ENCODE measurements at regions not wholly inside any gene's neighbourhood (a gene's known extent, or its start where the extent isn't known, plus 50 kb on each side); places are given as distances from the start of the nearest gene placed in this dataset.

DNA sequence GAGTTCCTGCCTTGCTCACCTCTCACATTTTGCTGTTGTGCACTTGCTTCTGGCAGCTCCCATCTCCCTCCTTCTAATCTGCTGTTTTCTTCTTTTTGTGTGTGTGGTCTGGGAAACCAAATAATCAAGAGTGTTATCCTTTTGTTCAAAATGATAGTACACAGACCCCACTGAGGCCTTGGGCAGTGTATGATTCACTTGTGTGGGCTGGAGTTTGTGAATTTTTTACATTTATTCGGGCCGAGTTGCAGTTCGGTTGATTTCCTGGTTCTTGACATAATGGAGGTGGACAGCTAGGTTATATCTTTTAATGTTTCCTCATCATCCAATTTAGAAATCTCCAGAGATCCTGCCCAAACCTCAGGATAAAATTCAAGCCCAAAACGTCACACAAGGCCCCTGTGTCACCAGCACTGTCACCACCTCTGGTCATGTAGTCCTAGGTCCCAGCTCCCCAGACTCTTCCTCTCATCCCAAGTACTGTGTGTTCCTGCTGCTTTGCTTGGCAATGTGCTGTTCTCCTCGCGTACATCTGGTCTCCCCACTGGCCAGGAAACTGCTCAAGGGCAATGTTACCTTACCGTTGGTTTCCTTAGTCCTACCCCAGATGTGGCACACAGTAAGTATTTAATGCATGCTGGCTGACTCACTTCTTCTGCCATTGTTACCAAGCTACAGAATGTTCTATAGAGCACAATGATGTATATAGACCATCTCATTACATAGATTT is 55.7 kb upstream of the PHACTR2 start:
- no peak for DNase-seq (ENCODE audit: low read depth, low spot score)
- in situ Hi-C loops (cut with HindIII; ENCODE audit: low pct_unique_long_range_greater_than_20kb, low sequenced_read_pairs), result no loop called here

DNA sequence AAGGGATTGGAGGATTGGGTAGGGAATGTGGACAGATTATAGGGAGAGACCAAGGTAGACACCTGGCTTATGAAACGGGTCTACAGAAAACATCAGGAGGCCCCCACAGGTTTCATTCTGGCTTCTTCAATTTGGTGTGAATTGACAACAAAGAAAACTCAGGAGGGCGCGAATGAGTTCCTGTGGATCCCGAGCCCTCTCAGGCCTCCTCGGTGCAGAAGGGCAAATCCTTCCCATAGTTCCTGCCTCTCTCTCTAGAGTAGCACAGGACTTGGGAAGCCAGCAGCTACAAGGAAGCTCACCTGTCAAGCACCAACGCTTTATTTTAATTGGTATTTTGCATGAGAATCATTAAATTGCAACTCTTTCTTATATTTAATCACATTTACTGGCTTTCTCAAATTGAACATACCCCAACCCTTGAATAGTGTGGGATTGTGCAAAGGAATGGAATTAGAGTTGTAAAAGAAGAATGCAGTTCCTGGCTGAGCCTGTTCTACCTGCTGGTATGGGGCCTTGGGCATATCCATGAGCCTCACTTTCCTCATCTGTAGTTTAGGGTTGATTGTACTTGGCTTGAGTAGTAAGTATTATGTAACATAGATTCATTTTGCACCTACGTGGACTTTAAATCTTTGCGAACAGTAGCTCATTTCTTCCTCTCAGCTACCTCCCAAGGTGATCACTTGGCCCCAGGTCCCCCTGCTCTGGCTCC is 56.4 kb upstream of the PHACTR2 start:
- no peak for DNase-seq (ENCODE audit: low read depth, low spot score)
- in situ Hi-C loops (cut with HindIII; ENCODE audit: low pct_unique_long_range_greater_than_20kb, low sequenced_read_pairs), result no loop called here

DNA sequence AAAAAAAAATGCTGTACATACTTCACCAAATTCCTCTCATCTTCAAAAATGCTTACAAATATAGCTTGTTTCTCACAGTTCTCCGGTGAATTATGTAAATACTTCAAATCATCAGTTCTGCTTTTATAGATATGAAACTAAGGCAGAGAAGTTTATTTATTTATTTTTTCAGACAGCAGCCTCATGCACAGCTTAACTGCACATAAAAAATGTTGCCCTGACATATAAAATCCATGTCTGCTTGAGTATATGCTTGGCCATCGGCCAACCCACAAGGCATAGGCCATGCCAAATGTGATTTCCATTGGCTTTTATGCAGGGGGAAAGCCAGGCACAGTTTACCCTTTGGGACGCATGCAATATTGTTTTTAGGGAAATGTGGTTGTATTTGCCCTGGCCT is 57.3 kb upstream of the PHACTR2 start:
- in situ Hi-C loops (cut with HindIII; ENCODE audit: low pct_unique_long_range_greater_than_20kb, low sequenced_read_pairs), result no loop called here
- DNase-seq (ENCODE audit: low read depth, low spot score), result no peak

DNA sequence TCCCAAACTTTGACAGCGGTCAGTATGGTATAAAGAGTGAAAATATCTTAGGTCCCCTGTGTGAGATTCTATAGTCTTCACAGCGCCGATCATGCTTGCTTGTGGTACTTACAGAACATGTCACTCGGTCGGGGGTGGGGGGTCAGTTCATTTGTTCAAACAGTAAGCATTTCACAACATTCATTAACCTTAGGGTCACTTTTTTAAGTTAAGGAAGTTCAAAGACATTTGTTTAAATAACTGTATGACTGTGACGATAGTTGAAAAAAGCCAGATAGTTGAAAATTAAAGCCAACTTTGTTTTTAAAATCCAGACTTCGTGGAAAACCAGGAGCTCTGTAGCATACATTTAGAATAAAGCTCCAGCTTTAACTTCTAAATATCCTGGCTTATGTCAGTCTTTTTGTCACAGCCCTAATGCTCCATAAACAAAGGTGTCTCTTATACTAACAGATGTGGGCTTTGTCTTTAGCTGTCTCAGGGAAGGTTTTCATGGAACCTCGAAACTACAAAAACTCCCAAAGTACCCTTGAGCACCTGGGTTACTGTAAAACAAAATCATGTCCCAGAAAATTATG is 57.9 kb upstream of the PHACTR2 start:
- in situ Hi-C loops (cut with HindIII; ENCODE audit: low pct_unique_long_range_greater_than_20kb, low sequenced_read_pairs), result no loop called here
- no peak for DNase-seq (ENCODE audit: low read depth, low spot score)

DNA sequence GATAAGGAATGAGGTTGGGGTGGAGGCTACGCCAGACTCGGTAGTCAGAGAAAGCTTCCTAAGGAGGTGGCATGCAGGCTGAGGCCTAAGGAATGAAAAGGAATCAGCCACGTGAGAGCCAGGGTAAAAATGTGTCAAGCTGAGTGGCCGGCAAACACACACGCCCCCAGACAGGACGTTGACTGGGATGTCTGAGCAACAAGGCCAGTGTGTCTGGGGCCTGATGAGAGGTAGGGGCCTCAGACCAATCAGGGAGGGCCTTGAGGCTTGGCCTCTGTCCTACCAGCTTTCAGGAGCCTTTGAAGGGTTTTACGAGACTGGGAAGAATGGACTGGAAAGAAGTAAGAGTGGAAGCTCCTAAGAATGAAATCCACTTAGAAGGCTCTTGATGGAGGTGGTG is 61.0 kb upstream of the PHACTR2 start:
- no peak for DNase-seq (ENCODE audit: low read depth, low spot score)
- in situ Hi-C loops (cut with HindIII; ENCODE audit: low pct_unique_long_range_greater_than_20kb, low sequenced_read_pairs), result no loop called here

DNA sequence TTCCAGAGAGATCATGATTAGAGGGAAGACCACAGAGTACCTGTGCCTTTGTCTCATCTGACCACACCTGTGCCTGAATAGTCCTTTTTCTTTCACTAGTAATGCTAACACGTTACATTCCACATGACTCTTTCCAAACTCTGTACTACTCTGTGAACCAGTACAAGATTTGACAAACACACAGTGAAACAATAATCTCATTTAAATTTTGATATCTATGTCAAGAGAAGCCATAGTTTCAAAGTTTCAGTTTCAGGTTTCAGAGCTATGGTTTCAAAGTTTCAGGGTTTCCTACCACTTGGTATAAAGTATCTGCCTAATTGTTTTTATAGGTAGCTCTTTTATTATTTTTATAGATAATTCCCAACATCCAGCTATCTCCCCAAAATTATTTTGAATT is 62.0 kb upstream of the PHACTR2 start:
- DNase-seq (ENCODE audit: low read depth, low spot score), result no peak
- in situ Hi-C loops (cut with HindIII; ENCODE audit: low pct_unique_long_range_greater_than_20kb, low sequenced_read_pairs), result no loop called here

DNA sequence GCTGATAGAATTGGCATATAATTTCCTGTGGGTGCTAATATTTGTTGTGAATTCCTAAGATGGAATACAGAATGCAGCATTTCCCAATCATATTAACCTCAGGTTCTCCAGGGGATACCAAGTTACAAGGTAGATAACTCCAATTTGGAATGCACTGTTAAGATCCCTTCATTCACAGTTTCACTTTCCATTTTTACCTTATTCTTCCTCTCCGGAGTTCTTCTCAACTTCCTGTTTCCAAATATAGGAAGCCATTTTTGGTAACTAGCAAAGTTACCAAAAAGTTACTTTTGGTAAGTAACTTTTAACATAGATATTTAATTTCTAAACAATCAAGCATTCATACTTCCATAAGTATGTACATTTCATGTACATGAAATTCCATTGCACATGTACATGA is 63.5 kb upstream of the PHACTR2 start:
- DNase-seq (ENCODE audit: low read depth, low spot score), result no peak
- in situ Hi-C loops (cut with HindIII; ENCODE audit: low pct_unique_long_range_greater_than_20kb, low sequenced_read_pairs), result no loop called here

DNA sequence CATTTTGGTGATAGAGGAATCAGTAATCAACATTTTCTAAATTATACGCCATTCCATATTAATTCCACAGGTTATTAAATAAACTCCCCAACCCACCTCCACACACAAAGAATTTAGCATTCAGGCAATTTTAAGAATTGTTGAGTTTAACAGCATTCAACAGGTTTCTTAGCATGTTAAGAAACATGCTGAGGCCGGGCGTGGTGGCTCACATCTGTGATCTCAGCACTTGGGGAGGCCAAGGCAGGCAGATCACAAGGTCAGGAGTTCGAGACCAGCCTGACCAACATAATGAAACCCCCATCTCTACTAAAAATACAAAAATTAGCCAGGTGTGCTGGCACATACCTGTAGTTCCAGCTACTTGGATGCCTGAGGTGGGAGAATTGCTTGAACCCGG is 64.0 kb upstream of the PHACTR2 start:
- no peak for DNase-seq (ENCODE audit: low read depth, low spot score)
- in situ Hi-C loops (cut with HindIII; ENCODE audit: low pct_unique_long_range_greater_than_20kb, low sequenced_read_pairs), result no loop called here

DNA sequence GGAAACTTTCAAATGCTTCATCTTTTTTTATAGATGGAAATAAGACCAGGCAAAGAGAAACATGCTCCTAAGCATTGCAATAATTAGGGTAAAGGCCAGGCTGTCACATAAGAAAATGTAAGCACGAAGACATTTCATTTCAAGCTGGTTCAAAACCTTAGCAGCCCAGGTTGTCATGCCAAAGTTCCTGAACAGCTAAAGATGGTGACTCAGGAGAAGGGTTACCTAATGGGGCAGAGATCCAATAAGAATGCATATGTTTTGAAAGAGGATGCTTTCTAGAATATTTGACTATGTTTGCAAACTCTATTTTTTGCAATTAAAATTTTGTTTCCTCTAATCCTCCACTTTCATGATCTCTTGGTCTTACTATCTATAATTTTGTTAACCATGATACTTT is 65.6 kb upstream of the PHACTR2 start:
- no peak for DNase-seq (ENCODE audit: low read depth, low spot score)
- in situ Hi-C loops (cut with HindIII; ENCODE audit: low pct_unique_long_range_greater_than_20kb, low sequenced_read_pairs), result no loop called here

DNA sequence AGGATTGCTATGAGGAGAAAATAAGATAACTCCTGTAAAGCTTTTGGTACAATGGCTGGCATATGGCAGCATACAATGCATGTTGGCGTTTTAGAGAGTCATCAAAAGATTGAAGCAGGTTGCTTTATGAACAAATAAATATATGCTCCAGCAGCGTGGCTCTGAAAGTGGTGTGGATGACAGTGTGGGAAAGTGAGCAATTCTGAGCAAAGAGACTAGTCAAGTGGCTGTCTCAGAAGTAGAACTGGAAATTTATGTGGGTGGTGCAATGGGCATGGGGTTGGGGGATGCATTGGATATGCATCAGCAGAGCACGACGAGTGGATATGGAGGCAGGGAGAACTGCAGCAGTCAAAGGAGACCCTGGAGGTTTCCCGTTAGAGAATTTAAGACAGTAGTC is 66.2 kb upstream of the PHACTR2 start:
- in situ Hi-C loops (cut with HindIII; ENCODE audit: low pct_unique_long_range_greater_than_20kb, low sequenced_read_pairs), result no loop called here
- DNase-seq (ENCODE audit: low read depth, low spot score), result no peak

DNA sequence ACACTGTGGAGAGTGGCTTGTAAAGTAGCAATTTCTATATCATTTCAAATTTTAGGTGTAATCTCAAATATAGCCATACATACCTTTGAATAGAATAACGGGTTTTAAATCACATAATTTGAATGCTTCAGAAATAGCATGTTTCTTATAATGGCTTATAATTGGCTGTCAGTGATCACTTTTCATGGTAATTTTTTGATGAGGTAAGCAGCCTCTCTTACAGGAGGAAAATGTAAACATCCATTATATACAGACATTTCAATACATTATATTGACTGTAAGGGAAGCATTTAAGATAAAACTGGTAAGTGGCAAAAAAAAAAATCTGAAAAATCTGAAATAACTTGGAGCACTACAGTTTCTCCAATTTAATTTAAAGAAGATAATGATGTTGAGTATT is 67.8 kb upstream of the PHACTR2 start:
- in situ Hi-C loops (cut with HindIII; ENCODE audit: low pct_unique_long_range_greater_than_20kb, low sequenced_read_pairs), result no loop called here
- DNase-seq (ENCODE audit: low read depth, low spot score), result no peak

DNA sequence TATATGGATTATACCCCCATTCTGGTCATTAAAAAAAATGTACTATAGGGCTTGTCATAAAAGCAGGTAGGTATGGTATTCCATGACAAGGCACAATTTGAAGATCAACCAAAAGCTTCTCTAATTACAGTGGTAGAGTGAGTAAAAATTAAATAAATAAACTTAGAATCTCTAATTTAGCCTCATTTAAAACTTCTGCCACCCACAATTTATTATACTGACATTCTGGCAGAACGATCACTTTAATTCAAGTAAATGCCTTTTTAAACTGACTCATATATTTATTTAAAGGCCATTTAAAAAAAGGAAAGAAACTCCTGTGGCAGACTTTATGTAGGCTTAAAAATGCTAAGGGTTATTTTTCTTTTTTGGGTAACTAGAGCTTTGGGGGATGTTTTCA is 68.3 kb upstream of the PHACTR2 start:
- in situ Hi-C loops (cut with HindIII; ENCODE audit: low pct_unique_long_range_greater_than_20kb, low sequenced_read_pairs), result no loop called here
- no peak for DNase-seq (ENCODE audit: low read depth, low spot score)

DNA sequence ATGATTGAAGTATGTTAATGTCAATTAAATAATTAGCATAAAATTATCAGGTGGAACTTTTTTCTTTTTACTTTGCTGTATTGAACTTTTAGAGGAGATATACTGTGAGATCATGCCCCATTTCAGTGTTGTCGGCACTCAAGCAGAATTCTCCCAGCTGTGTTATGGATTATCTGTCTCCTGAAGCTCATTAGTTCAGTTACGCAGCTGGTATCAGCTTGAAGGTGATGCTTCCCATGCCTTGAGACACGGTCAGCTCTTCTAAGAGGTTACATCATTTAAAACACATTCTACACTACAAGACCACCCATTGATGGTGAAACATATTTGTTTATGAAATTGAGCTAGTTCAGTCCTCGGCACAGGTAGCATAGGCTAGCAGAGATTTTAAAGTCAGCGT is 68.9 kb upstream of the PHACTR2 start:
- DNase-seq (ENCODE audit: low read depth, low spot score), result no peak
- in situ Hi-C loops (cut with HindIII; ENCODE audit: low pct_unique_long_range_greater_than_20kb, low sequenced_read_pairs), result no loop called here

DNA sequence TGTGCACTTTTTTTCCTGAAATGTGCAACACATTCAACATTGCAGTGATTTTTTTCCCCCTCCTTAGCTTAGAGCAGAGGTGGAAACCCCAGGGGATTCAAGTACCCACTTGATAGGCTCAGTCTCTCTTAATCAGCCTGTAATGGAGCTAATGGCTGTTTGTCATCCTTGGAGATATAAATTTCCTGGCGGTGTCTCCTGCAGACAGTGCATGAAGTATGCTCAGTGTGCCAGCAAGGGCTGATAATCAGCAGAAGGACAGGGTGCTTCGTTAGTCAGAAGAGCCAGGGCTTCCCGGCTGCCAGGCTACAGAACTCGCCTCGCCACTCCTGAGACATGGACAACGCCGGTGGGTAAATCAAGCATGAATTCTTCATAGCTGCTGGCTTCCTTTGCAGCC is 69.8 kb upstream of the PHACTR2 start:
- DNase-seq (ENCODE audit: low read depth, low spot score), result no peak
- in situ Hi-C loops (cut with HindIII; ENCODE audit: low pct_unique_long_range_greater_than_20kb, low sequenced_read_pairs), result no loop called here

DNA sequence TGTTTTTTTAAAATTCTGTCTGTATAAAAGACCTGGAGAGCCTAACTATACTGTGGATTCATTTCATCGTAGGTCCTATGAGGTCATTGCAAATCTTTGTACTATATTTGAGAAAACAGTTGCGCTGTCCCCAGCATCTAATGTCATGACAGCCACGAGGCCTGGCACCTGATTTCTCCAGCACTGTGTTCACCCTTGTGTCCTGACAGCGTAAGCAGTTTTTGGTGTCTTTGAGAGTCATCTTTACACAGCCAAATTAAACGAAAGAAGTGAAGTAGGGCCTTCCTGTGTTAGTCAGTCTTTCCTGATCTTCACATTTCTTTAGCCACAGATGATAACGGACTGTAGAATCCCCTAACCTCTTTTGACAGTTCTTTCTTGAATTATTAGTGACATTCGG is 70.6 kb upstream of the PHACTR2 start:
- in situ Hi-C loops (cut with HindIII; ENCODE audit: low pct_unique_long_range_greater_than_20kb, low sequenced_read_pairs), result no loop called here
- DNase-seq (ENCODE audit: low read depth, low spot score), result peak; percentile 19

DNA sequence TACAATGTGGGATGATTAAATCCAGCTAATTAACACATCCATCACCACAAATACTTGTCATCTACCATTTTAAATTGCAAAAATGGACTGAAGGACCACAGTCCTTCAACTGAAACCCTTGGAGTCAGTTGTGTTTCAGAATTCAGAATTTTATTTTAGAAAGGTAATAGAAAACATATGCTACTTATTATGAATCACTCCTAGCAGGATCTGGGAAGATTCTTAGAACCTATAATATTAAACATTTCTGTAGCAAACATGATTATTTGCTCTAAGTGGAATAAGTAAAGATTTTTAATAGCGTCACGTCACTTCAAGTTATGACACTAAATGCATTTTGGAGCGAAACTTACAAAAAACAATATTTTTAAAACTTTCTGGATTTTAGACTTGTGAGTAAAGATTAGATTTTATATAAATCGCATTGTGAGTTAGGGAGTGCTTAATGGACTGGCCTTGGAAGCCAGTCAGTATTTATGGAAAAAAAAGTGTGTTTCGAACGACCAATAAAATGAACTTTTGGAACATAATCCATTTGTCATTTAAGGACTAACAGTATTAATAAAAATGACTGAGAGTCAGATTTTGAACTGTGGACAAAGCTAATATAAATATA is 71.8 kb upstream of the PHACTR2 start:
- DNase-seq (ENCODE audit: low read depth, low spot score), result no peak
- in situ Hi-C loops (cut with HindIII; ENCODE audit: low pct_unique_long_range_greater_than_20kb, low sequenced_read_pairs), result no loop called here

DNA sequence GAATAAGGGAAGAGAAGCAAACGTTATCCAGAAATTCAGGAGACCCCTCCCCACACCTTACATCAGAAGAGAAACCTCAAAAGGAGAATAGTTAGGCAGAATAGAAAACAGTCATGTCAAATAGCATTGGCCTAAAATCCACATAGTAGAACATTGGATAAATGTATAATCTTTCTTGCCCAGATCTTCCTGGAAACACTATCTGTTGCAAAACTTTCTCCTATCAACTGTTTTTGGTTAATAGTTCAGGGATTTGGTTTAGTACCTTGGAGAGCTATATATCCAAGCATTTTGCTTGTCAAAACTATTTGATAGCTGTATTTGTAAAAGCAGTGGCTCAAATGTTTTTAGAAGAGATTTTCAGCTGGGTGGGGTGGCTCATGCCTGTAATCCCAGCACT is 74.3 kb upstream of the PHACTR2 start:
- DNase-seq (ENCODE audit: low read depth, low spot score), result no peak
- in situ Hi-C loops (cut with HindIII; ENCODE audit: low pct_unique_long_range_greater_than_20kb, low sequenced_read_pairs), result no loop called here

DNA sequence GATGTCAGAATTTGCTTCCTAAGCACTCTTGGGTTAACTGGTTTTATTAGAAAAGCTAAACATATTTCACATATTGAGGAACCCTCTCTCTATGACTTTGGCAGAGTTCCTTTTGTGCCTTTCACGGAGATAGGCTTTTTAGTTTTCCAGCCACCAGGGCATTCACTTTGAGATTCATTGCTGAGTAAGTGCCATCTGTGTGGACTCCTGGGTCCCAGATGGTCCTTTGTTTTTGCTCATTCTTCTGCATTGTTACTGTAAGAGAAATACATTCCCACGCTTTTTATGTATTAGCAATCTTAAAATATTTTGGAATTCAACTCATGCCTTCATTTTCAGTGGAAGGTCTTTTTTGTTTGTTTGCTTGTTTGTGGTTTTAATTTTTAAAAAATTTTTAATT is 76.3 kb upstream of the PHACTR2 start:
- in situ Hi-C loops (cut with HindIII; ENCODE audit: low pct_unique_long_range_greater_than_20kb, low sequenced_read_pairs), result no loop called here
- DNase-seq (ENCODE audit: low read depth, low spot score), result no peak

DNA sequence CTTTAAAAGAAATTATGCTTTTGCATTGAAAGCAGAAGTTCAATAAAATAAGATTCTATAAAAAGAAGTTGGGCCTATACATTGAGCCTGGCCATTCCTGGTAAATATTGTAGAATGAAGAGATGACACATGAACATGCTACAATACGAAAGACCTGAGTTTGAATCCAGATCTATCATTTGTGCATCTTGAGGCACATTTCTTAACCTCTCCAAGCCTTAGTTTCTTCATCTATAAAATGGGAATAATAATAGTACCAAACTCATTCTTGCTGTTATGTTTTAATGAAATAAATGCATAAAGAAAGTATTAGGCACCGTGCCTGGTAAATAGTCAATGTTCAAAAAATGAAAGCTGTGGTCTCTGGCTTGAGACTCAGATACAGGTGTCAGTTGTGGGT is 76.9 kb upstream of the PHACTR2 start:
- DNase-seq (ENCODE audit: low read depth, low spot score), result no peak
- in situ Hi-C loops (cut with HindIII; ENCODE audit: low pct_unique_long_range_greater_than_20kb, low sequenced_read_pairs), result no loop called here

Data from SK-MEL-5 (cell line).